KMS-11 (cell line): ENCODE measurements at regions not wholly inside any gene's neighbourhood (a gene's known extent, or its start where the extent isn't known, plus 50 kb on each side); places are given as distances from the start of the nearest gene placed in this dataset.

ENCODE experiments used
- H2AFZ ChIP-seq: fragments of 200-600 bp; sonication (generic); 2 replicates; pipeline ENCODE4 v1.6.1; 2016; ENCODE audit warnings: antibody characterized with exemption, mixed run types, low read depth
- H3K27ac ChIP-seq: fragments of 200-600 bp; sonication (generic); 2 replicates; pipeline ENCODE4 v1.6.1; 2016; ENCODE audit warnings: mild to moderate bottlenecking, mixed run types
- H3K27me3 ChIP-seq: fragments of 200-600 bp; sonication (generic); 2 replicates; pipeline ENCODE4 v1.6.1; 2017; ENCODE audit warnings: mild to moderate bottlenecking, low read depth, mixed run types, moderate library complexity; ENCODE audit not compliant: insufficient read depth
- H3K36me3 ChIP-seq: fragments of 200-600 bp; sonication (generic); 2 replicates; pipeline ENCODE4 v1.6.1; 2017; ENCODE audit warnings: mild to moderate bottlenecking, mixed run types; ENCODE audit not compliant: insufficient read depth
- H3K4me1 ChIP-seq: fragments of 200-600 bp; sonication (generic); 2 replicates; pipeline ENCODE4 v1.6.1; 2016; ENCODE audit warnings: mild to moderate bottlenecking, low read depth, mixed run types; ENCODE audit not compliant: poor library complexity, severe bottlenecking
- H3K4me2 ChIP-seq: fragments of 200-600 bp; sonication (generic); 2 replicates; pipeline ENCODE4 v1.7.0; 2016; ENCODE audit warnings: mild to moderate bottlenecking, mixed run types
- H3K4me3 ChIP-seq: fragments of 200-600 bp; sonication (generic); IDR thresholded peaks from 2 replicates; pipeline ENCODE4 v1.6.1; 2017; ENCODE audit warnings: low read depth, low read length, mixed read lengths; ENCODE audit not compliant: insufficient read depth
- H3K79me2 ChIP-seq: fragments of 200-600 bp; sonication (generic); 2 replicates; pipeline ENCODE4 v1.6.1; 2016; ENCODE audit warnings: low read depth, mixed run types; ENCODE audit not compliant: insufficient read depth
- H3K9ac ChIP-seq: fragments of 200-600 bp; sonication (generic); 2 replicates; pipeline ENCODE4 v1.6.1; 2016; ENCODE audit warnings: mild to moderate bottlenecking, mixed run types
- H4K20me1 ChIP-seq: fragments of 200-600 bp; sonication (generic); 2 replicates; pipeline ENCODE4 v1.6.1; 2016; ENCODE audit warnings: mild to moderate bottlenecking, mixed run types; ENCODE audit not compliant: insufficient read depth
- CTCF ChIP-seq: fragments of 200-600 bp; sonication (generic); conservative IDR thresholded peaks from 2 replicates; pipeline ENCODE4 v1.6.1; 2017; ENCODE audit warnings: low read depth, mild to moderate bottlenecking, antibody characterized with exemption, low read length, moderate library complexity, mixed read lengths

- Histone ChIP-seq H3K4me3 (no peak overlapping the region), H3K4me2 (no peak overlapping the region), H3K27ac (no peak overlapping the region), H2AFZ (no peak overlapping the region), H3K36me3 (no peaks in the 10 kb centered on the region), H3K79me2 (no peaks in the 10 kb centered on the region), H3K27me3 (no peaks in the 10 kb centered on the region), H3K4me1 (no peaks in the 10 kb centered on the region), H4K20me1 (no peaks in the 10 kb centered on the region), H3K9ac (no peak overlapping the region)
- no peak for TF ChIP-seq CTCF
Measured at GRCh38 chr2:13877571-13877970, 754.9 kb upstream of the LRATD1 start.

- no peak overlapping the region for H3K27ac ChIP-seq
- H3K9ac ChIP-seq = no peak overlapping the region
- no peak for TF ChIP-seq CTCF
- no peaks in the 10 kb centered on the region for H4K20me1 ChIP-seq
- H3K27me3 ChIP-seq = no peaks in the 10 kb centered on the region
- no peak overlapping the region for H3K4me2 ChIP-seq
- H2AFZ ChIP-seq = no peak overlapping the region
- no peaks in the 10 kb centered on the region for H3K4me1 ChIP-seq
- H3K79me2 ChIP-seq = no peaks in the 10 kb centered on the region
- H3K4me3 ChIP-seq = no peak overlapping the region
- H3K36me3 ChIP-seq = no peaks in the 10 kb centered on the region
Measured at GRCh38 chr2:13884291-13884976, 748.1 kb upstream of the LRATD1 start.

GRCh38 chr2:13901526-13901925, 731.0 kb upstream of the LRATD1 start:
- Histone ChIP-seq H3K79me2 (no peaks in the 10 kb centered on the region), H4K20me1 (no peaks in the 10 kb centered on the region), H3K4me3 (no peak overlapping the region), H2AFZ (no peak overlapping the region), H3K4me1 (no peaks in the 10 kb centered on the region), H3K36me3 (no peaks in the 10 kb centered on the region), H3K27me3 (no peaks in the 10 kb centered on the region), H3K4me2 (no peak overlapping the region), H3K9ac (no peak overlapping the region), H3K27ac (no peak overlapping the region)
- TF ChIP-seq CTCF = no peak

- H3K27ac ChIP-seq = no peak overlapping the region
- H4K20me1 ChIP-seq = no peaks in the 10 kb centered on the region
- no peak overlapping the region for H3K4me3 ChIP-seq
- no peaks in the 10 kb centered on the region for H3K36me3 ChIP-seq
- no peak overlapping the region for H3K4me2 ChIP-seq
- no peaks in the 10 kb centered on the region for H3K79me2 ChIP-seq
- TF ChIP-seq CTCF = no peak
- no peaks in the 10 kb centered on the region for H3K27me3 ChIP-seq
- no peaks in the 10 kb centered on the region for H3K4me1 ChIP-seq
- H2AFZ ChIP-seq = no peak overlapping the region
- no peak overlapping the region for H3K9ac ChIP-seq
Measured at GRCh38 chr2:13905831-13906230, 726.7 kb upstream of the LRATD1 start.
